GM12878 (cell line): ENCODE measurements at regions not wholly inside any gene's neighbourhood (a gene's known extent, or its start where the extent isn't known, plus 50 kb on each side); places are given as distances from the start of the nearest gene placed in this dataset.

Source experiments
- ATAC-seq: fragments of 200-7000 bp; cut with Tn5 transposase; 3 replicates; pipeline ENCODE4 v1.9.1; 2020; ENCODE audit warnings: mild to moderate bottlenecking, moderate library complexity
- BruUV-seq: library from RNA; stranded (reverse); fragments of 400-500 nt; replicated peaks from 2 replicates; lab custom pipeline; 2021; lab: Mats Ljungman, UMichigan
- CTCF ChIA-PET: fragments of 300-600 bp; sonication (Branson Sonifier 250); formaldehyde crosslinking; extraction: SDS; loops from one replicate; lab custom pipeline; 2021; ENCODE audit warnings: inconsistent platforms; lab: Yijun Ruan, JAX
- POLR2A ChIA-PET: fragments of 350-600 bp; formaldehyde crosslinking; extraction: SDS; loops from one replicate; lab custom pipeline; 2021; ENCODE audit warnings: inconsistent platforms; lab: Charles Lee
- RAD21 ChIA-PET: fragments of 300-600 bp; sonication (Branson Sonifier 250); formaldehyde crosslinking; loops from one replicate; lab custom pipeline; 2023; ENCODE audit warnings: antibody characterized with exemption; ENCODE audit not compliant: unreplicated experiment; lab: Charles Lee
- SMC1A ChIA-PET: fragments of 300-600 bp; sonication (Branson Sonifier 250); formaldehyde crosslinking; loops from one replicate; lab custom pipeline; 2023; ENCODE audit not compliant: unreplicated experiment, uncharacterized antibody; lab: Charles Lee
- DNase-seq: peaks from one replicate; pipeline ENCODE4 v3.0.0-alpha.2; 2011; ENCODE audit warnings: low read depth, low spot score
- FAIRE-seq: peaks from 3 replicates; lab custom pipeline; 2011; peaks lifted over from hg19 to GRCh38; lab: Jason Lieb, UNC
- H2AFZ ChIP-seq: 2 replicates; pipeline ENCODE4 v1.6.0; 2011; ENCODE audit warnings: low read depth, low read length, control low read depth; ENCODE audit not compliant: control insufficient read depth
- H3K27ac ChIP-seq: 2 replicates; pipeline ENCODE4 v1.5.1; 2011; ENCODE audit warnings: control low read depth; ENCODE audit not compliant: control insufficient read depth, insufficient read depth
- H3K27me3 ChIP-seq, 2 experiments: replicated peaks in 1 of 2; 2 replicates each; pipeline versions ENCODE4 v1.6.0 to v1.6.1; 2011; ENCODE audit warnings: low read length in 1 of 2; ENCODE audit not compliant: control insufficient read depth in 2 of 2, insufficient read depth in 2 of 2
- H3K36me3 ChIP-seq, 2 experiments: 2 replicates each; pipeline ENCODE4 v1.5.1; 2011; ENCODE audit warnings: low read length in 1 of 2; ENCODE audit not compliant: control insufficient read depth in 2 of 2, insufficient read depth in 2 of 2
- H3K4me1 ChIP-seq: 2 replicates; pipeline ENCODE4 v1.6.1; 2011; ENCODE audit warnings: mild to moderate bottlenecking, low read length, moderate library complexity, mixed read lengths; ENCODE audit not compliant: control insufficient read depth, insufficient read depth
- H3K4me2 ChIP-seq: 2 replicates; pipeline ENCODE4 v1.6.0; 2011; ENCODE audit warnings: control low read depth; ENCODE audit not compliant: control insufficient read depth, insufficient read depth
- H3K4me3 ChIP-seq: fragments of 200-600 bp; sonication (generic); 2 replicates; pipeline ENCODE4 v1.5.1; 2016
- H3K79me2 ChIP-seq: 2 replicates; pipeline ENCODE4 v1.6.0; 2011; ENCODE audit warnings: low read length; ENCODE audit not compliant: control insufficient read depth, insufficient read depth
- H3K9ac ChIP-seq: 2 replicates; pipeline ENCODE4 v1.8.0; 2011; ENCODE audit warnings: low read length, control low read depth, mixed read lengths; ENCODE audit not compliant: control insufficient read depth, insufficient read depth
- H3K9me3 ChIP-seq: replicated peaks from 3 replicates; pipeline ENCODE4 v1.5.1; 2011; ENCODE audit warnings: mild to moderate bottlenecking, low read length; ENCODE audit not compliant: control insufficient read depth, insufficient read depth
- H4K20me1 ChIP-seq: 2 replicates; pipeline ENCODE4 v1.6.0; 2011; ENCODE audit not compliant: control insufficient read depth, insufficient read depth
- ASH2L ChIP-seq: fragments of 300-600, 200-600 bp; sonication (generic); IDR thresholded peaks from 2 replicates; pipeline ENCODE4 v1.6.1; 2017; ENCODE audit warnings: low read depth, mild to moderate bottlenecking, borderline replicate concordance
- RAD21 ChIP-seq: IDR thresholded peaks from 2 replicates; pipeline ENCODE4 v1.6.1; 2011; ENCODE audit warnings: mild to moderate bottlenecking, low read depth, low read length, moderate library complexity; ENCODE audit not compliant: insufficient read depth
- RAD51 ChIP-seq: fragments of 450-650 bp; IDR thresholded peaks from 2 replicates; pipeline ENCODE4 v1.6.1; 2016; ENCODE audit warnings: moderate library complexity, mild to moderate bottlenecking, inconsistent platforms
- SMC3 ChIP-seq: IDR thresholded peaks from 2 replicates; pipeline ENCODE4 v1.6.1; 2011; ENCODE audit warnings: low read length, improper control_type of control experiment, borderline replicate concordance
- WGBS: methylation state at CpG from one replicate; pipeline ENCODE4 v1.1.6; 2016; ENCODE audit warnings: low lambda C conversion rate; ENCODE audit not compliant: insufficient replicate concordance, insufficient coverage; ENCODE audit errors: missing lambda C conversion rate; 5-methylcytosine and 5-hydroxymethylcytosine counted together
- in situ Hi-C: fragments of 300-500 bp; cut with MboI; formaldehyde crosslinking; loops from 9 replicates; pipeline ENCODE4 v1.14.3; 2018; ENCODE audit warnings: mixed read lengths
- intact Hi-C: fragments of 100-400 bp; cut with micrococcal nuclease; formaldehyde crosslinking; loops from one replicate; pipeline ENCODE4 v1.14.2; 2022; ENCODE audit not compliant: unreplicated experiment
- TF ChIP-seq, protein P1 (sequence below): fragments of 450-650 bp; IDR thresholded peaks from 2 replicates; pipeline ENCODE4 v1.6.1; 2017; ENCODE audit warnings: borderline replicate concordance
- TF ChIP-seq, protein P2 (sequence below), 3 experiments: IDR thresholded peaks in 2 of 3; conservative IDR thresholded peaks in 1 of 3; 2 replicates each; pipeline ENCODE4 v1.5.1; 2011; ENCODE audit warnings: low read depth in 3 of 3, low read length in 3 of 3, mild to moderate bottlenecking in 3 of 3, control low read depth in 2 of 3, moderate library complexity in 2 of 3, inconsistent platforms in 1 of 3, mixed read lengths in 1 of 3; ENCODE audit not compliant: control insufficient read depth in 2 of 3, insufficient read depth in 1 of 3; ENCODE audit errors: extremely low read depth in 1 of 3

DNA sequence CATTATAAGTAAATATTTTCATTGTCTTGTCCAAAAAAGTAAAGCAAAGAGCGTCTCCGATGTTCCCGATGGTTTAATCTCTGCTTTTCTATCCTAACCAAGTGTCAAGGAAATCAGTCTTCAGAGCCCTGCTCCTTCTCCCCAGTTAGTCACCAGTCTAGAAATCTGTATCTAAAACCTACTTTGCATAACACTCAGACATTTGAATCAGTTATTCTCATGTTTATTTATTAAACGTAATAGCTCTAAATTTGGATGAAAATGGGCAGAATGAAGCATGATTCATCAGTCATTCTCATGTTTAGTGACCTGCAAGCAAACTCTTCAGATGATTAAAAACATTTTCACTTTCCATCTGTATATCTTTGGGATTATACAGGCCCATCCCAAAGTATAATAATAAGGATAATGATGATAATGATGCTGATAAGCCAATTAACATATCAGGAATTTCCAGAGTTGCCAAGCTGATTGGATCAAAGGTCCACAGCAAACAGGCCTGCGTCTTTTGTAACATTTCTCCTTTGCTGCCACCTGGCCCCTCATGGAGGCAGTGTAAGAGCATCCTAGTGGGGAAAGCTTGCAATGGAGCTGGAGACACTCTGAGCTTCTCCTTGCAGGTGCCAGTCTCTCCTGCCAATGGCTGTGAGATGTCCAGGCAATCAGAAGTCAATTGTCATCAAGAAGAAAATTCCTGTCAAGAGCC, 273.9 kb downstream of the IGSF11 start:
- no peak overlapping the region for H3K9ac ChIP-seq
- WGBS, result 64% methylated on average over 5 of the region's 5 CpGs
- ChIA-PET POLR2A (interaction anchor here (1.0 to 2.2 kb wide), 3 partner anchors 22 to 49 kb away, joined by 4 to 7 read pairs (median 6); no protein-coding TSS in a partner anchor), SMC1A (interaction anchor here (1.0 to 3.6 kb wide), 12 partner anchors 12 to 131 kb away, joined by 3 to 42 read pairs (median 6); no protein-coding TSS in a partner anchor), CTCF (interaction anchor here (0.9 to 10.1 kb wide), 15 partner anchors 12 to 130 kb away, joined by 3 to 120 read pairs (median 4); no protein-coding TSS in a partner anchor), RAD21 (interaction anchor here (0.9 to 7.8 kb wide), 11 partner anchors 11 to 124 kb away, joined by 3 to 88 read pairs (median 5); no protein-coding TSS in a partner anchor)
- H3K4me2 ChIP-seq, result no peak overlapping the region
- no peaks in the 10 kb centered on the region for H3K27me3 ChIP-seq
- intact Hi-C loops (loop anchor here (1.0 kb wide), 1 partner anchor 57 kb away; no protein-coding TSS in a partner anchor), in situ Hi-C loops (no loop called here)
- no peak overlapping the region for H3K27ac ChIP-seq
- H4K20me1 ChIP-seq, result no peaks in the 10 kb centered on the region
- no peak for DNase-seq
- H3K4me3 ChIP-seq, result no peak overlapping the region
- no peak overlapping the region for H2AFZ ChIP-seq
- FAIRE-seq, result no peak
- ATAC-seq, result peak; percentile 84
- no peaks in the 10 kb centered on the region for H3K9me3 ChIP-seq
- H3K79me2 ChIP-seq, result no peaks in the 10 kb centered on the region
- H3K4me1 ChIP-seq, result no peaks in the 10 kb centered on the region
- no peaks in the 10 kb centered on the region for H3K36me3 ChIP-seq
- TF ChIP-seq ASH2L (no peak), RAD21 (peak; percentile 44; the same call in 1 of the 2 replicates), RAD51 (no peak), SMC3 (peak; percentile 23; the same call in 1 of the 2 replicates)
- TF ChIP-seq, protein P1, sequence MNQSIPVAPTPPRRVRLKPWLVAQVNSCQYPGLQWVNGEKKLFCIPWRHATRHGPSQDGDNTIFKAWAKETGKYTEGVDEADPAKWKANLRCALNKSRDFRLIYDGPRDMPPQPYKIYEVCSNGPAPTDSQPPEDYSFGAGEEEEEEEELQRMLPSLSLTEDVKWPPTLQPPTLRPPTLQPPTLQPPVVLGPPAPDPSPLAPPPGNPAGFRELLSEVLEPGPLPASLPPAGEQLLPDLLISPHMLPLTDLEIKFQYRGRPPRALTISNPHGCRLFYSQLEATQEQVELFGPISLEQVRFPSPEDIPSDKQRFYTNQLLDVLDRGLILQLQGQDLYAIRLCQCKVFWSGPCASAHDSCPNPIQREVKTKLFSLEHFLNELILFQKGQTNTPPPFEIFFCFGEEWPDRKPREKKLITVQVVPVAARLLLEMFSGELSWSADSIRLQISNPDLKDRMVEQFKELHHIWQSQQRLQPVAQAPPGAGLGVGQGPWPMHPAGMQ, result no peak
- TF ChIP-seq, protein P2, sequence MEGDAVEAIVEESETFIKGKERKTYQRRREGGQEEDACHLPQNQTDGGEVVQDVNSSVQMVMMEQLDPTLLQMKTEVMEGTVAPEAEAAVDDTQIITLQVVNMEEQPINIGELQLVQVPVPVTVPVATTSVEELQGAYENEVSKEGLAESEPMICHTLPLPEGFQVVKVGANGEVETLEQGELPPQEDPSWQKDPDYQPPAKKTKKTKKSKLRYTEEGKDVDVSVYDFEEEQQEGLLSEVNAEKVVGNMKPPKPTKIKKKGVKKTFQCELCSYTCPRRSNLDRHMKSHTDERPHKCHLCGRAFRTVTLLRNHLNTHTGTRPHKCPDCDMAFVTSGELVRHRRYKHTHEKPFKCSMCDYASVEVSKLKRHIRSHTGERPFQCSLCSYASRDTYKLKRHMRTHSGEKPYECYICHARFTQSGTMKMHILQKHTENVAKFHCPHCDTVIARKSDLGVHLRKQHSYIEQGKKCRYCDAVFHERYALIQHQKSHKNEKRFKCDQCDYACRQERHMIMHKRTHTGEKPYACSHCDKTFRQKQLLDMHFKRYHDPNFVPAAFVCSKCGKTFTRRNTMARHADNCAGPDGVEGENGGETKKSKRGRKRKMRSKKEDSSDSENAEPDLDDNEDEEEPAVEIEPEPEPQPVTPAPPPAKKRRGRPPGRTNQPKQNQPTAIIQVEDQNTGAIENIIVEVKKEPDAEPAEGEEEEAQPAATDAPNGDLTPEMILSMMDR (IDR thresholded peaks at IDR 0.05 in 2 of 3, conservative IDR thresholded peaks at IDR 0.05 in 1 of 3; ENCODE audit: control insufficient read depth in 2 of 3, extremely low read depth in 1 of 3, insufficient read depth in 1 of 3, low read depth in 3 of 3, low read length in 3 of 3), result peak in 2 of 3 experiments; percentile 35 to 58; a peak in 3 of 6 replicates
- BruUV-seq, result no TSS peak
